PC-3 (cell line): ENCODE measurements at regions not wholly inside any gene's neighbourhood (a gene's known extent, or its start where the extent isn't known, plus 50 kb on each side); places are given as distances from the start of the nearest gene placed in this dataset.

ENCODE experiments used
- ATAC-seq: fragments of 200-7000 bp; cut with Tn5 transposase; 2 replicates; pipeline ENCODE4 v1.9.1; 2020; ENCODE audit warnings: mild to moderate bottlenecking, moderate library complexity
- BruUV-seq: library from RNA; stranded (reverse); fragments of 400-500 nt; replicated peaks from 2 replicates; lab custom pipeline; 2021; lab: Mats Ljungman, UMichigan
- CTCF ChIA-PET: fragments of 300-600 bp; sonication (Branson Sonifier 250); formaldehyde crosslinking; loops from one replicate; lab custom pipeline; 2022; ENCODE audit warnings: antibody characterized with exemption; lab: Charles Lee
- POLR2A ChIA-PET: fragments of 300-600 bp; sonication (Branson Sonifier 250); formaldehyde crosslinking; loops from one replicate; lab custom pipeline; 2022; ENCODE audit warnings: antibody characterized with exemption; ENCODE audit not compliant: unreplicated experiment; lab: Charles Lee
- DNase-seq: peaks from one replicate; pipeline ENCODE4 v3.0.0-alpha.2; 2015
- H2AFZ ChIP-seq: fragments of 300-600 bp; sonication (generic); 2 replicates; pipeline ENCODE4 v1.6.0; 2016; ENCODE audit warnings: antibody characterized with exemption, low read length
- H3F3A ChIP-seq: fragments of 300-600 bp; sonication (generic); one replicate; pipeline ENCODE4 v1.6.0; 2017; ENCODE audit warnings: antibody characterized with exemption, low read length, control low read depth, mild to moderate bottlenecking; ENCODE audit not compliant: unreplicated experiment
- H3K27ac ChIP-seq: fragments of 300-600 bp; sonication (generic); 2 replicates; pipeline ENCODE4 v1.5.1; 2016; ENCODE audit warnings: mild to moderate bottlenecking, low read length
- H3K27me3 ChIP-seq: fragments of 300-600 bp; sonication (generic); 2 replicates; pipeline ENCODE4 v1.6.1; 2016; ENCODE audit warnings: low read length, mixed read lengths
- H3K36me3 ChIP-seq: fragments of 300-600 bp; sonication (generic); 2 replicates; pipeline ENCODE4 v1.6.1; 2016; ENCODE audit warnings: low read depth, mixed run types, low read length, mixed read lengths
- H3K4me1 ChIP-seq: fragments of 300-600 bp; sonication (generic); 2 replicates; pipeline ENCODE4 v1.5.1; 2016; ENCODE audit warnings: low read length; ENCODE audit not compliant: insufficient read depth
- H3K4me2 ChIP-seq: fragments of 300-600 bp; sonication (generic); 2 replicates; pipeline ENCODE4 v1.6.0; 2016; ENCODE audit warnings: low read length
- H3K4me3 ChIP-seq: fragments of 300-600 bp; sonication (generic); 2 replicates; pipeline ENCODE4 v1.5.1; 2016; ENCODE audit warnings: mild to moderate bottlenecking, low read length, mixed read lengths
- H3K79me2 ChIP-seq: fragments of 300-600 bp; sonication (generic); 2 replicates; pipeline ENCODE4 v1.6.1; 2017; ENCODE audit warnings: low read length, mixed read lengths
- H3K9ac ChIP-seq: fragments of 300-600 bp; sonication (generic); 2 replicates; pipeline ENCODE4 v1.6.0; 2016; ENCODE audit warnings: mild to moderate bottlenecking, low read length
- H3K9me2 ChIP-seq: fragments of 300-600 bp; sonication (generic); replicated peaks from 2 replicates; pipeline ENCODE4 v1.6.1; 2016; ENCODE audit warnings: mixed run types, low read length, mixed read lengths
- H3K9me3 ChIP-seq: fragments of 300-600 bp; sonication (generic); 2 replicates; pipeline ENCODE4 v1.6.1; 2016; ENCODE audit warnings: low read length, mixed read lengths
- H4K20me1 ChIP-seq: fragments of 300-600 bp; sonication (generic); 2 replicates; pipeline ENCODE4 v1.6.1; 2016; ENCODE audit warnings: low read length, mixed read lengths
- EZH2 ChIP-seq: fragments of 300-600 bp; sonication (generic); IDR thresholded peaks from one replicate; pipeline ENCODE4 v1.6.1; 2017; ENCODE audit warnings: antibody characterized with exemption, mild to moderate bottlenecking, low read length; ENCODE audit not compliant: unreplicated experiment
- EZH2phosphoT487 ChIP-seq: fragments of 300-600 bp; sonication (generic); IDR thresholded peaks from 2 replicates; pipeline ENCODE4 v1.6.1; 2018; ENCODE audit warnings: mild to moderate bottlenecking, antibody characterized with exemption, low read length, borderline replicate concordance
- intact Hi-C: fragments of 100-400 bp; cut with micrococcal nuclease; formaldehyde crosslinking; loops from 2 replicates; pipeline ENCODE4 v1.9.0; 2023
- TF ChIP-seq, protein P1 (sequence below): fragments of 300-600 bp; sonication (generic); conservative IDR thresholded peaks from 2 replicates; pipeline ENCODE4 v1.5.1; 2017; ENCODE audit warnings: antibody characterized with exemption, low read depth, mild to moderate bottlenecking, low read length

DNA sequence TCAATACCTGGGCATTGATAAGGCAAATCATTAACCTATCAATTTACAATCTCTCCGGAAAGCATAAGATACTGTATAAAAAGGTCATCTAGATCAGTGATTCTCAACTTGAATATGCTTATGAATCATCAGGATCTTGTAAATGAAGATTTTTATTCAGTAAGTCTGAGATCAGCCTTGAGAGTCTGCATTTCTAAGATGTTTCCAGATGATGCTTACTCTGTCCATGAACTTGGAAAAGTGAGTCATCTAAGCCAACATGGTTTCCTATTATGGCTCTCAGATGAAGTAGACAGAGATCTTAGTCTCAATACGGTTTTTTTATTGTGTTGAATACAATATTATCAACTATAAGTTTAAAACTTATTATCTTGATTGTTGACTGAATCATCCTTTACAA, 226.4 kb upstream of the KIRREL3 start:
- H3K9ac ChIP-seq: no peak overlapping the region
- no peak overlapping the region for H2AFZ ChIP-seq
- no peaks in the 10 kb centered on the region for H3K9me2 ChIP-seq
- ATAC-seq: no peak
- POLR2A ChIA-PET: no interaction called here
- DNase-seq: no peak
- H3K27me3 ChIP-seq: no peaks in the 10 kb centered on the region
- H3K4me1 ChIP-seq: no peaks in the 10 kb centered on the region
- no peaks in the 10 kb centered on the region for H3F3A ChIP-seq
- no peak overlapping the region for H3K27ac ChIP-seq
- intact Hi-C loops: no loop called here
- no peaks in the 10 kb centered on the region for H3K79me2 ChIP-seq
- no peaks in the 10 kb centered on the region for H4K20me1 ChIP-seq
- H3K4me2 ChIP-seq: no peak overlapping the region
- no TSS peak for BruUV-seq
- CTCF ChIA-PET: no interaction called here
- TF ChIP-seq, protein P1, sequence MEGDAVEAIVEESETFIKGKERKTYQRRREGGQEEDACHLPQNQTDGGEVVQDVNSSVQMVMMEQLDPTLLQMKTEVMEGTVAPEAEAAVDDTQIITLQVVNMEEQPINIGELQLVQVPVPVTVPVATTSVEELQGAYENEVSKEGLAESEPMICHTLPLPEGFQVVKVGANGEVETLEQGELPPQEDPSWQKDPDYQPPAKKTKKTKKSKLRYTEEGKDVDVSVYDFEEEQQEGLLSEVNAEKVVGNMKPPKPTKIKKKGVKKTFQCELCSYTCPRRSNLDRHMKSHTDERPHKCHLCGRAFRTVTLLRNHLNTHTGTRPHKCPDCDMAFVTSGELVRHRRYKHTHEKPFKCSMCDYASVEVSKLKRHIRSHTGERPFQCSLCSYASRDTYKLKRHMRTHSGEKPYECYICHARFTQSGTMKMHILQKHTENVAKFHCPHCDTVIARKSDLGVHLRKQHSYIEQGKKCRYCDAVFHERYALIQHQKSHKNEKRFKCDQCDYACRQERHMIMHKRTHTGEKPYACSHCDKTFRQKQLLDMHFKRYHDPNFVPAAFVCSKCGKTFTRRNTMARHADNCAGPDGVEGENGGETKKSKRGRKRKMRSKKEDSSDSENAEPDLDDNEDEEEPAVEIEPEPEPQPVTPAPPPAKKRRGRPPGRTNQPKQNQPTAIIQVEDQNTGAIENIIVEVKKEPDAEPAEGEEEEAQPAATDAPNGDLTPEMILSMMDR: no peak
- TF ChIP-seq EZH2phosphoT487 (no peak), EZH2 (no peak)
- H3K9me3 ChIP-seq: no peaks in the 10 kb centered on the region
- H3K4me3 ChIP-seq: no peak overlapping the region
- H3K36me3 ChIP-seq: no peaks in the 10 kb centered on the region

DNA sequence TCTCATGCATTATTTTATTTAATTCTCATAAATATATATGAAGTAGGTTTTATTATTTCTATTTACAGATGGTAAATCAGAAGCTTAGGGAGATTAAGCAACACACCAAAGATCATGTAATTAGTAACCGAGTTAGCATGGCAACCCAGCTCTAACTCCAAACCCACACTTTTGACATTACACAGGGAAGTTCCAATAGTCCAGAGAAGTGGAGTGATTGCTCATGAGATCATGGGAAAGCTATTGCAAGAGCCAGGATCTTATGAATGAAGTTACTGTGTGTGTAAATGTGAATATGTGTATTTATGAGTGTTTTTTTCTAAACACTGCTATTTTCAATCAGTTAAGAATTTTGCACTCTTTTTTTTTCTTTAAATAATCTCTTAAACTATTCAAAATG, 225.8 kb upstream of the KIRREL3 start:
- Histone ChIP-seq H3K4me2 (no peak overlapping the region), H3K9me2 (no peaks in the 10 kb centered on the region), H3F3A (no peaks in the 10 kb centered on the region), H3K4me3 (no peak overlapping the region), H3K27ac (no peak overlapping the region), H3K36me3 (no peaks in the 10 kb centered on the region), H3K27me3 (no peaks in the 10 kb centered on the region), H3K79me2 (no peaks in the 10 kb centered on the region), H3K4me1 (no peaks in the 10 kb centered on the region), H4K20me1 (no peaks in the 10 kb centered on the region), H3K9me3 (no peaks in the 10 kb centered on the region), H3K9ac (no peak overlapping the region), H2AFZ (no peak overlapping the region)
- intact Hi-C loops: no loop called here
- CTCF ChIA-PET: no interaction called here
- DNase-seq (no peak), ATAC-seq (no peak)
- no TSS peak for BruUV-seq
- TF ChIP-seq, protein P1: no peak
- POLR2A ChIA-PET: no interaction called here

DNA sequence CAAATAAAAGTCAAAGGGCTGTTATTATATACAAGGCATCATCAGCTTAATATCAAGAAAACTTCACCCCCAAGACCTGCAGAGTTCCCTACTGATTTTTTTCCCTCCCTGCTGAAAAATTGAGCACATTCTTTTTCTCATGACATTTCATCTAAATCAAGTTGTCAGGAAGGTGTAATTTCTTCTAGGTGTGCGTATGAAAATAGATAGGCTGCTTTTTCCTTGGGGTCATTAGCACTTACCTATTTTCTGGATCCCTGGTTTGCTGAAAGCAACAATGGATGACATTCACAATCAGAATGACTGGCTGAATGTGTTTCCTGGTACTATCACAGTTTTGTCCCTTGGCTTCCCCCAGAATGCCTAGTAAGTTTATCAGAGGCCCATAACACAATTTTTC, 225.0 kb upstream of the KIRREL3 start:
- Histone ChIP-seq H2AFZ (no peak overlapping the region), H3K4me1 (no peaks in the 10 kb centered on the region), H3K4me2 (no peak overlapping the region), H3K4me3 (no peak overlapping the region), H4K20me1 (no peaks in the 10 kb centered on the region), H3K79me2 (no peaks in the 10 kb centered on the region), H3K36me3 (no peaks in the 10 kb centered on the region), H3K9me2 (no peaks in the 10 kb centered on the region), H3K27ac (no peak overlapping the region), H3F3A (no peaks in the 10 kb centered on the region), H3K27me3 (no peaks in the 10 kb centered on the region), H3K9ac (no peak overlapping the region), H3K9me3 (no peaks in the 10 kb centered on the region)
- BruUV-seq: no TSS peak
- DNase-seq: no peak
- CTCF ChIA-PET: no interaction called here
- no peak for ATAC-seq
- POLR2A ChIA-PET: no interaction called here
- no peak for TF ChIP-seq EZH2
- TF ChIP-seq EZH2phosphoT487: no peak
- TF ChIP-seq, protein P1: no peak
- intact Hi-C loops: no loop called here
